Stimulated activated CD4-positive, alpha-beta T cell treated with anti-CD3 and anti-CD28 coated beads, Interleukin-12 subunit alpha, Interleukin-12 subunit beta, amount 100 ng/mL, for 48 hours (primary cell): ENCODE measurements at regions not wholly inside any gene's neighbourhood (a gene's known extent, or its start where the extent isn't known, plus 50 kb on each side); places are given as distances from the start of the nearest gene placed in this dataset.

Source experiments
- DNase-seq, 3 donors: peaks; one replicate each; pipeline ENCODE4 v3.0.0-alpha.2; 2020; ENCODE audit warnings: low read depth in 2 of 3, low spot score in 1 of 3

DNA sequence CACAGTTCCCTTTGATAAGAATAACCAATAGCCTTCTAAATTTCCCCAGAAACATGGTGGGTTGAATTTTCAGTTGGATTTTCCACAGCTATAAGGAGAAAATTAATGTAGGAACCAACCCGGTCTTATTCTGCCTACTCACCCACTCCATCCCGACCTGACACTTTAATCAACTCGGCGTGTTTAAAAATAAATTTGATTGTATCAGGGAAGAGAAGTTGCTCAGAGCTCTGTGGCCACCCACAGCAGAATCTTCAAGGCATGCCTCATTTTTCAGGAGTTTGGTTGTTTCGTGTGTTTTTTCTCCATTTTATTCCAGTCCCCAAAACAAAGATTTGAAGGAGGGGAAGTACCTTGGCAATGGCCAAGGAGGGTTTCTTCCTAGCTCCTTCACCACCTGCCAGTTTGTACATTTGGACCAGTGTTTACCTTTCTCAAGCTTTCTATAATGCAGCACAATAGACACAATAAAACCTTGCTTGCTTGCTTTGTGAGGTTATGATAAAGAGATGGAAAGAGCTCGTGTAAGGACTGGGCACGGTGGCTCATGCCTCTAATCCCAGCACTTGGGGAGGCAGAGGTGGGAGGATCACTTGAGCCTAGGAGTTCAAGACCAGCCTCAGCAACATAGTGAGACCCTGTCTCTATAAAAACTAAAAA lies 297.2 kb upstream of the JARID2 start:
- no peak for DNase-seq

- no peak for DNase-seq
These were observed 295.5 kb upstream of the JARID2 start for GRCh38 chr6:14950103-14950969.

GRCh38 chr6:14950970-14951276 lies 294.9 kb upstream of the JARID2 start:
- no peak for DNase-seq

- no peak for DNase-seq
These were observed 294.2 kb upstream of the JARID2 start for GRCh38 chr6:14951704-14952103.

DNA sequence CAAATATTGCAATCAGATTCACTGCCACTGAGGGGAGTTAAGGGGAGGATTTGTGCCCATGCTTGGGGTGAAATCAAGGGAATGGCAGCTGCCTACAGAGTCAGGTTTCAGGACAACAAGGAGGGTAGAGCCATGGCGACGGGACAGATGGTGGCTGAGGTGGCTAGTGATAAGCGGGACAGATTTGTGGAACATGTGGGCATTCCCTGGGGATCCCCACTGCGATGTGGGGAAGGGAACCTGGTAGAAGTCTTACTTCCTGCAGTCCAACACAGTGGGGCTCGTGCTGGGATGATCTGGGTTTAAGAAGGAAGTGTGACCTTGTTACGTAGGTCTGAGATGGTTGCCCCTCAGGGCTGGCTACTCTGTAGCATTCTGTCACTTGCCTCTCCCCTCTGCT lies 292.0 kb upstream of the JARID2 start:
- DNase-seq, result no peak

DNA sequence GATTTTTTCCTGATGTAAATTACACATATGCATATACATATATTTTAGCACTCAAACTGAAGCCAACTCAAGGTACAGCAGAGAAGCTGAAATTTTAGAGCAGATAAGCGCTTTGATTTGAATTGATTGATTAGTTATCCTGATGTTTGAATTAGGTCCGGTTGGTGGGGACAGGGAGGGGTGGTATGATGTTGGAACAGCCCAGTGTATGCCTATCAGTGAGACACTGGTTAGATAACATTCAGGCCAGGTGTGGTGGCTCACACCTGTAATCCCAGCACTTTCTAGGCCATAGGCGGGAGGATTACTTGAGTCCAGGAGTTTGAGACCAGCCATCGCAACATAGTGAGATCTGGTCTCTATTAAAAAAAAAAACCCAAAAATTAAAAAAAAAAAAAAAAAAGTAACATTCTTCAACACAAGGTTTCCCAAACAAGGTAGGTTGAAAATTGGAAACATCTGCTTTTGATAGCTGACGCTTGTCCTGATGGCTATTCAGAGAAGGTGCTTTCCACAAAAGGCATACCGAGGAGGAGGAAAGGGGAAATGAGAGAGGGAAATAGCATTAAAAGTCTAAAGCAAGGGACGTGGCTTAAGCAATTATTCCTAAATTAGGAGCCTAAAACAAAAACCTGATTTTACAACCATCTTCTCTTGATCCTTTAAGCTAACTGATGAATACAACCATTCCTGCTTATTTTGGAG lies 288.4 kb upstream of the JARID2 start:
- no peak for DNase-seq

- no peak for DNase-seq
These were observed 286.5 kb upstream of the JARID2 start for GRCh38 chr6:14959324-14959885.

- no peak for DNase-seq
These were observed 281.2 kb upstream of the JARID2 start for GRCh38 chr6:14964556-14965270.

DNA sequence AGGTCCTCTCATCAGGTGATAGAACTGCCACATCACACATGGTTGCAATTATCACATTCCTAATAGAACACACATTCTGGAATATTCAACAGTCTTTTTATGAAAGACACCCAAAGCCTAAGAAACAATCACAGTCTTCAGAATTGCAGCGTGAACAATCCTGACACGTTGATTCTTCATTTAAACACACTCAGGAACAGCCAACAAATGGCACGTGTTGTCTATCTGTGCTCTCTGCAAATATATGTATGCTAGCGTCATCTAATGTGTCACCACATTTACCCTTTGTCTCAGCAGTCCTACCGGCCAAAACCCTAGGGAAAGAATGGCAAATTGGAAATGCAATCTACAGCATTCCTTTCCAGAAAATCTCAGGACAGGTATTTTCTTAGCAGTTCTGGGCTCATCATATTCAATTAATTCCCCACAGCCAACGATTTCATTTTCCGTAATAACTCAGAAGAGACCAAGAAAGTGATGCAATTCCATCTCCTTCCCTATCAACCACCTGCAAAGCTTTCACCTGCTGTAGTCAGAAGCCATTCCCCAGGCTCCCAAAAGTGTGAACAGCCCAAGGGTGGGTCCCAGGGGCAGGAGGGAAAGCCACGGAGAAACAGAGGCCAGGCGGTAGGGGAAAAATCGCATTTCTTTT lies 280.3 kb upstream of the JARID2 start:
- DNase-seq, result no peak

DNA sequence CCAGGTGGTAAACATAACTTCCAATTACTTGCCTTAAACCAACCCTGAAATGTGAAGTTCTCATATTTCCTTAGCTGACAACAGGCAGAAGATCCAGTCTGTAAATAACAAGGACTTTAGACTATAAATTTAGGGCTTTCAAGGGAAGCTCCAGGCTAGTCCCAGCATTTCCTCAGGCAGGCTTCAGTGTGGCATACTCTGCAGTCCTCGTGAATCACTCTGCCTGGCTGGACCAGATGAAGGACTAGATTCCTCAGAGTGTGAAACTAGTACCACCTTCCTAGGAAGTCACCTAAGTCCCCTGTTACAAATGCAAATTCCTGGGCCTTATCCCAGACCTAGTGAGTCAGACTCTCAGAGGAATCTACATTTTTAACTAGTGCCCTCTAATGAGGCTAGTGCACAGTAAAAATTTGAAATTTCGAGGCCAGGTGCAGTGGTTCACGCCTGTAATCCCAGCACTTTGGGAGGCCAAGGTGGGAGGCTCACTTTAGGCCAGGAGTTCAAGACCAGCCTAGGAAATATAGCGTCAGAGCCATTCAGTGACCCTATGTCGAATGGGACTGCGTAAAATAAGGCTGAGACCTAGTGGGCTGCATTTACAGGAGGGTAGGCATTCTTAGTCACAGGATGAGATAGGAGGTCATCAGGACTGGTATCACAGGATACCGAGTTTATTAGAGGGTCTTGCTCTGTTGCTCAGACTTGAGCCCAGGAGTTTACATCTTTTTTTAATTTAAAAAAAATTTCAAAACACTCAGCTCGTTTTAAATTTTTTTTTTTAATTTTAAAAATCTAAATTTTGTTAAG lies 279.6 kb upstream of the JARID2 start:
- DNase-seq, result no peak

- DNase-seq, result no peak
These were observed 278.8 kb upstream of the JARID2 start for GRCh38 chr6:14966906-14967711.

- no peak for DNase-seq
These were observed 277.7 kb upstream of the JARID2 start for GRCh38 chr6:14968056-14968637.

DNA sequence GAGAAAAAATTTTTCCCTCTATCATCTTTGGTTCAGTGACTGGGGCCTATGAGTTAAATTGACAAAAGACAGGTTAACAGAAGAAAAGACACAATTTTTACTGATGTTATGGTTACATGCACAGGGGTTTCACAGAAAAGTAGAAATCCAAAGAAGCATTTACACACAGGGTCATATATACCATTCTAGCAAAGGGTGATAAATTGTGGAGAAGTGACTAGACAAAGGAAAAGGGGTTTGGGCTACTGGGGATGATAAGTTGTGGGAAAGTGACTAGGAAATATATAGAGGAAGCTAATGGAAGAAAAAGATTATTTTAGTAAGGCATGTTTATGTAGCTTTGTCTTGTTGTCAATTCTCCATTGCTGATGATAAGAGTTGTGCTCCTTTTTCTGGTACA lies 276.7 kb upstream of the JARID2 start:
- DNase-seq, result no peak

- DNase-seq, result no peak
These were observed 273.3 kb upstream of the JARID2 start for GRCh38 chr6:14972379-14973067.

GRCh38 chr6:14974372-14974771 lies 271.5 kb upstream of the JARID2 start:
- no peak for DNase-seq

DNA sequence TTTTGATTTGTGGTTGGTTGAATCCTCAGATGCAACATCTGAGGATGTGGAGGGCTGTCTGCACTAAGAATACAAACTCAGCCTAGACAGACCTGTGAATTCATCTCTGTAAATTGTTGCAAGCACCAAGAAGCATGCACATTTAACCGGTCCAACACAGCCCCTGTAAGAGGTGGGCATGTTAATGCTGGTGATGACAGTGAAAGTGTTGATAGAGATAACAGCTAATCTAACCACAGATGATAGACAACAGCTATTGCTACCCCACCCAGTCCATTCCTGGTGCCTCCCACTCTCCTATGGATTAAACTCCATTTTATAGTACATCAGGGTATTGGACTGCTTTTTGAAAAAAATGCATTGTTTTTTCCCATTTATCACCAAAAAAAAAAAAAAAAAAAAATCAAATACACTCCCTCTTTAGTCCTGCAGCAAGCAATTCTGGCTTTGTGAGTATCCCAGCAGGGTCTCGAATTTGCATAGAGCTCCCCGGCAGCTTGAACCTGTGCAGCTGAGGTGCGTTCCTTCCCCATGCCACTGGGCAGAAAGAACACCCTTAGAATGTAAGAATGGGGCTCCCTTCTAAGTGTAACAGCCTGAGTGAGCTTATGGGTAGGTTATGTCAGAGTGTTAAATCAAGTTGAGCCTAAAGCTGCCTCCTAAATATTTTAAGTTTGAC lies 270.9 kb upstream of the JARID2 start:
- DNase-seq, result no peak

DNA sequence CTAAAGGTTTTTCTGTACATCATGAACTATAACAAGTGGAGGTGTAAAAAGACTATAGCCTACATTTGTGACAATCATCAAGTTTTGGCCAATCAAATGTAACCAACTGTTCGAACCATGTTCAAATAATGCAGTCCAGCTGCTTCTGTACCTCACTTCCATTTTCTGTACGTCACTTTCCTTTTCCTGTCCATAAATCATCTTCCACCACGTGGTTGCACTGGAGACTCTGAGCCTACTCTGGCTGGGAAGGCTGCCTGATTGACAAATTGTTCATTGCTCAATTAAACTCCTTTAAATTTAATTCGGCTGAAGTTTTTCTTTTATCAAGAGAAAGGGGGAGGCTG lies 270.4 kb upstream of the JARID2 start:
- DNase-seq, result no peak
